Ishikawa (cell line): ENCODE measurements at regions not wholly inside any gene's neighbourhood (a gene's known extent, or its start where the extent isn't known, plus 50 kb on each side); places are given as distances from the start of the nearest gene placed in this dataset.

Experiments used
- CEBPB ChIP-seq: IDR thresholded peaks from 2 replicates; pipeline ENCODE4 v1.6.1; 2012
- REST ChIP-seq: IDR thresholded peaks from 2 replicates; pipeline ENCODE4 v1.6.1; 2012; ENCODE audit warnings: low read depth, mild to moderate bottlenecking
- TCF12 ChIP-seq: IDR thresholded peaks from 2 replicates; pipeline ENCODE4 v1.6.1; 2012; ENCODE audit warnings: low read depth
- YY1 ChIP-seq: IDR thresholded peaks from 2 replicates; pipeline ENCODE4 v1.6.1; 2012; ENCODE audit warnings: low read depth
- ZBTB7A ChIP-seq: IDR thresholded peaks from 2 replicates; pipeline ENCODE4 v1.6.1; 2012; ENCODE audit warnings: low read depth
- TF ChIP-seq, protein P1 (sequence below): IDR thresholded peaks from 2 replicates; pipeline ENCODE4 v1.6.1; 2012

- TF ChIP-seq CEBPB, result no peak
- no peak for TF ChIP-seq YY1
- TF ChIP-seq TCF12, result no peak
- TF ChIP-seq ZBTB7A, result no peak
- TF ChIP-seq, protein P1, sequence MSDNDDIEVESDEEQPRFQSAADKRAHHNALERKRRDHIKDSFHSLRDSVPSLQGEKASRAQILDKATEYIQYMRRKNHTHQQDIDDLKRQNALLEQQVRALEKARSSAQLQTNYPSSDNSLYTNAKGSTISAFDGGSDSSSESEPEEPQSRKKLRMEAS, result no peak
- no peak for TF ChIP-seq REST
These were observed 409.5 kb downstream of the NXPE2 start for GRCh38 chr11:115087791-115088190.
